ENCODE measurements at regions not wholly inside any gene's neighbourhood (a gene's known extent, or its start where the extent isn't known, plus 50 kb on each side); places are given as distances from the start of the nearest gene placed in this dataset.

DNA sequence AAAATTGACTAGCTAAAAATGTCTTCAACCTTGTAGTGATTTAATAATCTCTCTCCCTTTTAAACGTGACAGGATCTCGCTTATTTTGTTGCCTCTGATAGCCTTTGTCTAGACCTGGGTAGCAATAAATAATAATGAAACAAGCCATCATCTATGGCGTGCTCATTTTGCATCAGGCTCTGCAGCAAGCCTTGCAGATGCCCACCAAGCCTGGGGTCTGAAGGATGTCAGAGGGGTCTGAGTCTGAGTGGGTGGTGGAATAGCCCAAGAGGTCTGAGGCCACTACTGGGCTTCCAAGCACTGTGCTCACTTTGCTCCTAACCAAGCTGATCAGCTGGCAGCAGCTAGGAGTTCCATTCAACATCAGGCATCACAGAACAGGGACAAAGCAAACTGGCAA is 109.4 kb downstream of the GYPC start:
- TF ChIP-seq POLR2AphosphoS5 (IDR thresholded peaks at IDR 0.05; ENCODE audit: low read depth): no peak
- no peak for TF ChIP-seq JUNB (IDR thresholded peaks at IDR 0.05; ENCODE audit: unreplicated experiment)
- TF ChIP-seq EZH2 (IDR thresholded peaks at IDR 0.05; ENCODE audit: low read depth, unreplicated experiment): no peak
- no peak for TF ChIP-seq CTCF (conservative IDR thresholded peaks at IDR 0.05; ENCODE audit: low read depth in 2 of 2)
- no peak for TF ChIP-seq CREB1 (CRISPR knock-in tag; IDR thresholded peaks at IDR 0.05; ENCODE audit: low read depth)
- TF ChIP-seq ZNF114 (CRISPR knock-in tag; IDR thresholded peaks at IDR 0.05): no peak
- no peak for TF ChIP-seq EZH2phosphoT487 (IDR thresholded peaks at IDR 0.05; ENCODE audit: unreplicated experiment)
- TF ChIP-seq STAT1 (IDR thresholded peaks at IDR 0.05; ENCODE audit: unreplicated experiment): no peak
- TF ChIP-seq, protein P1, sequence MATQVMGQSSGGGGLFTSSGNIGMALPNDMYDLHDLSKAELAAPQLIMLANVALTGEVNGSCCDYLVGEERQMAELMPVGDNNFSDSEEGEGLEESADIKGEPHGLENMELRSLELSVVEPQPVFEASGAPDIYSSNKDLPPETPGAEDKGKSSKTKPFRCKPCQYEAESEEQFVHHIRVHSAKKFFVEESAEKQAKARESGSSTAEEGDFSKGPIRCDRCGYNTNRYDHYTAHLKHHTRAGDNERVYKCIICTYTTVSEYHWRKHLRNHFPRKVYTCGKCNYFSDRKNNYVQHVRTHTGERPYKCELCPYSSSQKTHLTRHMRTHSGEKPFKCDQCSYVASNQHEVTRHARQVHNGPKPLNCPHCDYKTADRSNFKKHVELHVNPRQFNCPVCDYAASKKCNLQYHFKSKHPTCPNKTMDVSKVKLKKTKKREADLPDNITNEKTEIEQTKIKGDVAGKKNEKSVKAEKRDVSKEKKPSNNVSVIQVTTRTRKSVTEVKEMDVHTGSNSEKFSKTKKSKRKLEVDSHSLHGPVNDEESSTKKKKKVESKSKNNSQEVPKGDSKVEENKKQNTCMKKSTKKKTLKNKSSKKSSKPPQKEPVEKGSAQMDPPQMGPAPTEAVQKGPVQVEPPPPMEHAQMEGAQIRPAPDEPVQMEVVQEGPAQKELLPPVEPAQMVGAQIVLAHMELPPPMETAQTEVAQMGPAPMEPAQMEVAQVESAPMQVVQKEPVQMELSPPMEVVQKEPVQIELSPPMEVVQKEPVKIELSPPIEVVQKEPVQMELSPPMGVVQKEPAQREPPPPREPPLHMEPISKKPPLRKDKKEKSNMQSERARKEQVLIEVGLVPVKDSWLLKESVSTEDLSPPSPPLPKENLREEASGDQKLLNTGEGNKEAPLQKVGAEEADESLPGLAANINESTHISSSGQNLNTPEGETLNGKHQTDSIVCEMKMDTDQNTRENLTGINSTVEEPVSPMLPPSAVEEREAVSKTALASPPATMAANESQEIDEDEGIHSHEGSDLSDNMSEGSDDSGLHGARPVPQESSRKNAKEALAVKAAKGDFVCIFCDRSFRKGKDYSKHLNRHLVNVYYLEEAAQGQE (IDR thresholded peaks at IDR 0.05; ENCODE audit: unreplicated experiment): no peak
- TF ChIP-seq, protein P2, sequence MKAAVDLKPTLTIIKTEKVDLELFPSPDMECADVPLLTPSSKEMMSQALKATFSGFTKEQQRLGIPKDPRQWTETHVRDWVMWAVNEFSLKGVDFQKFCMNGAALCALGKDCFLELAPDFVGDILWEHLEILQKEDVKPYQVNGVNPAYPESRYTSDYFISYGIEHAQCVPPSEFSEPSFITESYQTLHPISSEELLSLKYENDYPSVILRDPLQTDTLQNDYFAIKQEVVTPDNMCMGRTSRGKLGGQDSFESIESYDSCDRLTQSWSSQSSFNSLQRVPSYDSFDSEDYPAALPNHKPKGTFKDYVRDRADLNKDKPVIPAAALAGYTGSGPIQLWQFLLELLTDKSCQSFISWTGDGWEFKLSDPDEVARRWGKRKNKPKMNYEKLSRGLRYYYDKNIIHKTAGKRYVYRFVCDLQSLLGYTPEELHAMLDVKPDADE (IDR thresholded peaks at IDR 0.05): no peak
- TF ChIP-seq ZNF331 (CRISPR knock-in tag; IDR thresholded peaks at IDR 0.05; ENCODE audit: low read depth): no peak
- TF ChIP-seq NANOG (IDR thresholded peaks at IDR 0.05; ENCODE audit: borderline replicate concordance): no peak
